K562 (cell line): ENCODE measurements at regions not wholly inside any gene's neighbourhood (a gene's known extent, or its start where the extent isn't known, plus 50 kb on each side); places are given as distances from the start of the nearest gene placed in this dataset.

ENCODE experiments used
- ATAC-seq: fragments of 200-7000 bp; cut with Tn5 transposase; 3 replicates; pipeline ENCODE4 v1.9.1; 2020; ENCODE audit warnings: moderate library complexity
- BruUV-seq: library from RNA; stranded (reverse); fragments of 400-500 nt; replicated peaks from 2 replicates; lab custom pipeline; 2021; lab: Mats Ljungman, UMichigan
- CTCF ChIA-PET: fragments of 300-600 bp; formaldehyde crosslinking; extraction: SDS; loops from one replicate; lab custom pipeline; 2021; ENCODE audit warnings: low intra/inter-chr PET ratio; lab: Yijun Ruan, JAX
- POLR2A ChIA-PET: fragments of 300-600, 350-650 bp; sonication (Branson Sonifier 250); formaldehyde crosslinking; extraction: SDS; loops from one replicate; lab custom pipeline; 2021; ENCODE audit warnings: antibody characterized with exemption, inconsistent platforms; lab: Yijun Ruan, JAX
- DNase-seq, 4 experiments: peaks; one replicate each; pipeline versions ENCODE4 v3.0.0 to v3.0.0-alpha.2; 2011 to 2018; ENCODE audit warnings: low spot score in 3 of 4, mixed read lengths in 3 of 4; ENCODE audit errors: extremely low read depth in 1 of 4
- FAIRE-seq: peaks from 2 replicates; lab custom pipeline; 2011; peaks lifted over from hg19 to GRCh38; lab: Jason Lieb, UNC
- H2AFZ ChIP-seq: 2 replicates; pipeline ENCODE4 v1.6.0; 2011; ENCODE audit warnings: low read depth, low read length, control low read depth, inconsistent platforms
- H3K27ac ChIP-seq: fragments of 200-600 bp; 3 replicates; pipeline ENCODE4 v1.8.0; 2011; ENCODE audit warnings: low read depth, mild to moderate bottlenecking, control low read depth, inconsistent platforms, low read length, moderate library complexity, mixed read lengths; ENCODE audit errors: extremely low read depth
- H3K27me3 ChIP-seq, 2 experiments: fragments of 300-600 bp in 1 of 2; 2 replicates in 1 of 2; 3 replicates in 1 of 2; pipeline versions ENCODE4 v1.6.0 to v1.8.0; 2011; ENCODE audit warnings: inconsistent platforms in 2 of 2, low read length in 2 of 2, mild to moderate bottlenecking in 1 of 2, mixed read lengths in 1 of 2, moderate library complexity in 1 of 2; ENCODE audit not compliant: control insufficient read depth in 2 of 2, insufficient read depth in 2 of 2
- H3K36me3 ChIP-seq: fragments of 300-600 bp; 3 replicates; pipeline ENCODE4 v1.8.0; 2011; ENCODE audit warnings: mild to moderate bottlenecking, low read length, inconsistent platforms; ENCODE audit not compliant: control insufficient read depth, insufficient read depth
- H3K4me1 ChIP-seq, 2 experiments: fragments of 200-600 bp in 1 of 2; replicated peaks in 1 of 2; 2 replicates in 1 of 2; 3 replicates in 1 of 2; pipeline versions ENCODE4 v1.5.1 to v1.8.0; 2011; ENCODE audit warnings: inconsistent platforms in 2 of 2, low read length in 2 of 2, mild to moderate bottlenecking in 1 of 2, mixed read lengths in 1 of 2, moderate library complexity in 1 of 2; ENCODE audit not compliant: control insufficient read depth in 2 of 2, insufficient read depth in 2 of 2
- H3K4me2 ChIP-seq: 2 replicates; pipeline ENCODE4 v1.6.1; 2011; ENCODE audit warnings: low read length, control low read depth, inconsistent platforms, mixed read lengths; ENCODE audit not compliant: insufficient read depth
- H3K4me3 ChIP-seq: fragments of 200-600 bp; sonication (generic), shearing (Covaris generic); 2 replicates; pipeline ENCODE4 v1.5.1; 2016; ENCODE audit warnings: control low read depth, inconsistent platforms
- H3K79me2 ChIP-seq: fragments of 200-600 bp; 3 replicates; pipeline ENCODE4 v1.8.0; 2011; ENCODE audit warnings: low read length, inconsistent platforms; ENCODE audit not compliant: control insufficient read depth, insufficient read depth
- H3K9ac ChIP-seq, 2 experiments: 2 replicates each; pipeline versions ENCODE4 v1.6.0 to v1.6.1; 2011; ENCODE audit warnings: low read depth in 2 of 2, low read length in 2 of 2, control low read depth in 1 of 2, inconsistent platforms in 1 of 2, mild to moderate bottlenecking in 1 of 2, mixed read lengths in 1 of 2; ENCODE audit not compliant: insufficient read depth in 1 of 2
- H3K9me1 ChIP-seq: one replicate; pipeline ENCODE4 v1.6.0; 2011; ENCODE audit warnings: inconsistent platforms, mild to moderate bottlenecking, low read length, moderate library complexity; ENCODE audit not compliant: control insufficient read depth, insufficient read depth
- H3K9me3 ChIP-seq: replicated peaks from 2 replicates; pipeline ENCODE4 v1.5.1; 2011; ENCODE audit warnings: low read depth, low read length, inconsistent platforms; ENCODE audit not compliant: control insufficient read depth, insufficient read depth
- H4K20me1 ChIP-seq: replicated peaks from 2 replicates; pipeline ENCODE4 v1.6.1; 2011; ENCODE audit warnings: low read length, inconsistent platforms, mixed read lengths; ENCODE audit not compliant: control insufficient read depth, insufficient read depth
- ARID2 ChIP-seq: fragments of 450-650 bp; IDR thresholded peaks from 2 replicates; pipeline ENCODE4 v1.6.1; 2017; ENCODE audit warnings: antibody characterized with exemption, mild to moderate bottlenecking
- NR2F6 ChIP-seq: fragments of 450-650 bp; formaldehyde crosslinking; IDR thresholded peaks from 2 replicates; pipeline ENCODE4 v1.4.0; 2020; ENCODE audit warnings: mild to moderate bottlenecking
- TOE1 ChIP-seq, 2 experiments: fragments of 450-650 bp in 1 of 2; sonication (generic) in 1 of 2; formaldehyde crosslinking in 1 of 2; IDR thresholded peaks; 2 replicates each; pipeline versions ENCODE4 v1.7.1 to v1.8.0; 2016 to 2022; ENCODE audit warnings: borderline replicate concordance in 2 of 2, mild to moderate bottlenecking in 2 of 2, antibody characterized with exemption in 1 of 2, inconsistent platforms in 1 of 2, low read depth in 1 of 2, missing genetic modification reagents in 1 of 2, moderate library complexity in 1 of 2
- ZC3H8 ChIP-seq: fragments of 450-650 bp; IDR thresholded peaks from 2 replicates; pipeline ENCODE4 v1.6.1; 2017
- WGBS: fragments of 100-300 bp; shearing (Covaris generic); methylation state at CpG from one replicate; pipeline ENCODE4 v1.1.6; 2016; ENCODE audit warnings: low coverage, mixed read lengths; ENCODE audit not compliant: insufficient coverage; ENCODE audit errors: missing lambda C conversion rate; 5-methylcytosine and 5-hydroxymethylcytosine counted together
- in situ Hi-C: fragments of 300-500 bp; cut with MboI; formaldehyde crosslinking; loops from 4 replicates; pipeline ENCODE4 v1.15.0; 2018; ENCODE audit warnings: inconsistent platforms, mixed read lengths
- intact Hi-C: fragments of 100-400 bp; cut with micrococcal nuclease; formaldehyde crosslinking; loops from 2 replicates; pipeline ENCODE4 v1.14.2; 2022
- TF ChIP-seq, protein P1 (sequence below), 3 experiments: IDR thresholded peaks in 2 of 3; conservative IDR thresholded peaks in 1 of 3; 2 replicates each; pipeline ENCODE4 v1.5.1; 2011 to 2012; ENCODE audit warnings: low read length in 3 of 3, mild to moderate bottlenecking in 3 of 3, control low read depth in 2 of 3, improper control_type of control experiment in 1 of 3, inconsistent platforms in 1 of 3, low read depth in 1 of 3, mixed read lengths in 1 of 3, moderate library complexity in 1 of 3; ENCODE audit not compliant: insufficient read depth in 2 of 3

DNA sequence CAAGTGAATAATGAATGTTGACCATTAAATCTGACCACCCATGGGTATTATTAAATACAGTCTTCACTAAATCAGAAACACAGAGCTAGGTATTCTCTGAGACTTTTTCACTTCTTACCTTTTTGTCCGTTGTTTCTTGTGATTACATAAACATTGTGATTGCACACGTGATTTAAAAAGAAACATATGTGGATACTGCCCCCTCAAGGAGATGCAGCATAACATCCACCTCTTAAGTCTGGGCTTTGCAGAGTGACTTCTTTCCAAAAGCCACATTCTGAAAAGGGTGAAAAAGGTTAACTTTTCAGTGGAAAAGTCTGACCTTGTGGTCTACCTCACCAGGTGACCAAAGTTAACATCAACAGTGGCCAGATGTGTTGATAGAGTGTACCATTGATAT is 185.5 kb upstream of the FAR2 start (continued):
- TF ChIP-seq, protein P1, sequence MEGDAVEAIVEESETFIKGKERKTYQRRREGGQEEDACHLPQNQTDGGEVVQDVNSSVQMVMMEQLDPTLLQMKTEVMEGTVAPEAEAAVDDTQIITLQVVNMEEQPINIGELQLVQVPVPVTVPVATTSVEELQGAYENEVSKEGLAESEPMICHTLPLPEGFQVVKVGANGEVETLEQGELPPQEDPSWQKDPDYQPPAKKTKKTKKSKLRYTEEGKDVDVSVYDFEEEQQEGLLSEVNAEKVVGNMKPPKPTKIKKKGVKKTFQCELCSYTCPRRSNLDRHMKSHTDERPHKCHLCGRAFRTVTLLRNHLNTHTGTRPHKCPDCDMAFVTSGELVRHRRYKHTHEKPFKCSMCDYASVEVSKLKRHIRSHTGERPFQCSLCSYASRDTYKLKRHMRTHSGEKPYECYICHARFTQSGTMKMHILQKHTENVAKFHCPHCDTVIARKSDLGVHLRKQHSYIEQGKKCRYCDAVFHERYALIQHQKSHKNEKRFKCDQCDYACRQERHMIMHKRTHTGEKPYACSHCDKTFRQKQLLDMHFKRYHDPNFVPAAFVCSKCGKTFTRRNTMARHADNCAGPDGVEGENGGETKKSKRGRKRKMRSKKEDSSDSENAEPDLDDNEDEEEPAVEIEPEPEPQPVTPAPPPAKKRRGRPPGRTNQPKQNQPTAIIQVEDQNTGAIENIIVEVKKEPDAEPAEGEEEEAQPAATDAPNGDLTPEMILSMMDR (IDR thresholded peaks at IDR 0.05 in 2 of 3, conservative IDR thresholded peaks at IDR 0.05 in 1 of 3; ENCODE audit: insufficient read depth in 2 of 3, low read depth in 1 of 3, low read length in 3 of 3), result peak in 2 of 3 experiments; percentile 34 to 35; a peak in 1 of 6 replicates
- TF ChIP-seq TOE1 (IDR thresholded peaks at IDR 0.05; ENCODE audit: borderline replicate concordance) (peak; percentile 19; the same call in 1 of the 2 replicates), TOE1 (CRISPR knock-in tag; IDR thresholded peaks at IDR 0.05; ENCODE audit: borderline replicate concordance, low read depth) (no peak), ARID2 (no peak)
- TF ChIP-seq, all 486 proteins: peak for 9

DNA sequence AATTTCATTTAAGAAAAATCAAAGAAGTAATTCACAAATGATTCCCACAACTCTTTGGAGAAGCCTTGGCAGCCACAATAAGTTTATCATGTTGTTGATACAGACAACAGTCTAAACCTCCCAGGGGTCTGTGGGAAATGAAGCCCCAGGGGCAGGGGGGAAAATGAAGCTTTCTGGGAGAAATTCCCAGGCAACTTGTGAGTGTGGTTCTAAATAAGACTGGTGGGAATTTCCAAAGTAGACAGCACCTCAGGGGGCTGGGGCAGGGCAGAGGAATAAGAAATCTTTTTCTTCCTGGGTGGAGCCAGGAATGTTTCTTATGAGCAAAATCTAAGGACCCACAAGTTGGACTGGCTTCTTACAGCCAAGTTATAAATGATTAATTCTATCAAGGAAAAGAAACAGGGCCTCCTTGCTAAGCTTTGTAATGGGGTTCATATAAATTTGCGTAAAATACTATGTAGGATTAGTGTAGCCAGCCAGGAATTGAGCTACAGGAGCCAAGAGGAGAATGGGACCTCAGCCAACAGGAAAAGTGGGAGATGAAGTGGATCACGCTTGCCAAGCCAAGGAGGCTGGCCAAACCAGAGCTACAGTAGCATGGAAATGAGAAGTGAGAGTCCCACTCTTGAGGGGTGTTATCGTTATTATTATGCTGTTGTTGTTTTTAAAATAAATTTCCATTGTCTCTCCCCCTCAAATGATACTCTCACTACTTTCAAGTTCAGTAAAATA is 182.9 kb upstream of the FAR2 start:
- ChIA-PET CTCF (no interaction called here), POLR2A (no interaction called here)
- Histone ChIP-seq H3K4me2 (no peak overlapping the region), H3K9ac (no peak overlapping the region), H2AFZ (no peak overlapping the region), H3K79me2 (no peaks in the 10 kb centered on the region), H3K27ac (no peak overlapping the region), H3K9me3 (no peaks in the 10 kb centered on the region), H3K4me3 (no peak overlapping the region), H3K9me1 (no peaks in the 10 kb centered on the region), H3K4me1 (no peaks in the 10 kb centered on the region)
- in situ Hi-C loops, result no loop called here
- no TSS peak for BruUV-seq
- ATAC-seq (no peak), DNase-seq (no peak)
- TF ChIP-seq ZC3H8, result no peak
- no peak for TF ChIP-seq NR2F6 (CRISPR knock-in tag)
- TF ChIP-seq, all 486 proteins: peak for 0
- H4K20me1 ChIP-seq, result no peaks in the 10 kb centered on the region
- H3K36me3 ChIP-seq, result no peaks in the 10 kb centered on the region
- intact Hi-C loops, result no loop called here
- WGBS, result 2% methylated on average over 3 of the region's 3 CpGs
- no peak for FAIRE-seq
- no peaks in the 10 kb centered on the region; a peak in 1 of 5 replicates for H3K27me3 ChIP-seq
